Panc1 (cell line): ENCODE measurements at regions not wholly inside any gene's neighbourhood (a gene's known extent, or its start where the extent isn't known, plus 50 kb on each side); places are given as distances from the start of the nearest gene placed in this dataset.

Source experiments
- ATAC-seq: fragments of 200-7000 bp; cut with Tn5 transposase; 2 replicates; pipeline ENCODE4 v1.9.1; 2020; ENCODE audit warnings: mild to moderate bottlenecking, moderate library complexity
- BruUV-seq: library from RNA; stranded (reverse); fragments of 400-500 nt; replicated peaks from 2 replicates; lab custom pipeline; 2021; lab: Mats Ljungman, UMichigan
- CTCF ChIA-PET: fragments of 300-600 bp; sonication (Branson Sonifier 250); formaldehyde crosslinking; loops from one replicate; lab custom pipeline; 2022; ENCODE audit warnings: antibody characterized with exemption; lab: Charles Lee
- POLR2A ChIA-PET: fragments of 300-600 bp; sonication (Branson Sonifier 250); formaldehyde crosslinking; loops from one replicate; lab custom pipeline; 2022; ENCODE audit warnings: antibody characterized with exemption; lab: Charles Lee
- DNase-seq: peaks from one replicate; pipeline ENCODE4 v3.0.0-alpha.2; 2010; ENCODE audit warnings: low read depth, low spot score
- H3K27ac ChIP-seq: 2 replicates; pipeline ENCODE4 v1.5.1; 2011; ENCODE audit warnings: mild to moderate bottlenecking, low read length, inconsistent platforms
- H3K27me3 ChIP-seq: fragments of 200-500 bp; sonication (Bioruptor generic); 2 replicates; pipeline ENCODE4 v1.6.0; 2014; ENCODE audit warnings: low read length, inconsistent platforms; ENCODE audit not compliant: control insufficient read depth, insufficient read depth
- H3K36me3 ChIP-seq: fragments of 200-500 bp; sonication (Bioruptor generic); 2 replicates; pipeline ENCODE4 v1.5.1; 2014; ENCODE audit warnings: inconsistent platforms, mild to moderate bottlenecking, low read length, moderate library complexity; ENCODE audit not compliant: control insufficient read depth, insufficient read depth
- H3K4me1 ChIP-seq: 2 replicates; pipeline ENCODE4 v1.5.1; 2011; ENCODE audit warnings: inconsistent platforms, mild to moderate bottlenecking, low read length, moderate library complexity; ENCODE audit not compliant: control insufficient read depth, insufficient read depth
- H3K4me3 ChIP-seq, 2 experiments: 2 replicates each; pipeline ENCODE4 v1.5.1; 2011 to 2012; ENCODE audit warnings: low read depth in 2 of 2, low read length in 2 of 2, mild to moderate bottlenecking in 2 of 2, inconsistent platforms in 1 of 2, moderate library complexity in 1 of 2
- H3K9me3 ChIP-seq: fragments of 200-500 bp; sonication (Bioruptor generic); 2 replicates; pipeline ENCODE4 v1.5.1; 2014; ENCODE audit warnings: low read depth, mild to moderate bottlenecking, inconsistent platforms, low read length, moderate library complexity; ENCODE audit not compliant: control insufficient read depth, insufficient read depth
- CTCF ChIP-seq: fragments of 450-650 bp; IDR thresholded peaks from 2 replicates; pipeline ENCODE4 v1.5.1; 2017; ENCODE audit warnings: mild to moderate bottlenecking
- POLR2AphosphoS5 ChIP-seq: IDR thresholded peaks from 2 replicates; pipeline ENCODE4 v1.6.1; 2012; ENCODE audit warnings: mild to moderate bottlenecking, low read depth, low read length, moderate library complexity
- REST ChIP-seq, 2 experiments: IDR thresholded peaks; 2 replicates each; pipeline ENCODE4 v1.6.1; 2011 to 2012; ENCODE audit warnings: low read depth in 2 of 2, control low read depth in 1 of 2, low read length in 1 of 2, mild to moderate bottlenecking in 1 of 2, moderate library complexity in 1 of 2; ENCODE audit not compliant: insufficient read depth in 1 of 2
- SIN3A ChIP-seq: IDR thresholded peaks from 2 replicates; pipeline ENCODE4 v1.6.1; 2012; ENCODE audit warnings: low read depth, mild to moderate bottlenecking, low read length, moderate library complexity, borderline replicate concordance; ENCODE audit not compliant: insufficient read depth
- TCF7L2 ChIP-seq: IDR thresholded peaks from 2 replicates; pipeline ENCODE4 v1.6.1; 2011; ENCODE audit warnings: mild to moderate bottlenecking, low read depth, low read length, inconsistent platforms
- in situ Hi-C: cut with HindIII; loops from 2 replicates; pipeline ENCODE4 v1.10.0; 2016; ENCODE audit warnings: low sequenced_read_pairs, low pct_unique_long_range_greater_than_20kb
- intact Hi-C: fragments of 100-400 bp; cut with micrococcal nuclease; formaldehyde crosslinking; loops from one replicate; pipeline ENCODE4 v1.10.0; 2022; ENCODE audit not compliant: unreplicated experiment

- no peak for DNase-seq
- H3K27ac ChIP-seq, result no peak overlapping the region
- H3K27me3 ChIP-seq, result no peaks in the 10 kb centered on the region
- H3K4me3 ChIP-seq, result peak overlapping the region in 1 of 2 experiments; percentile 35; a peak in 1 of 4 replicates
- POLR2A ChIA-PET, result no interaction called here
- no TSS peak for BruUV-seq
- no peaks in the 10 kb centered on the region for H3K9me3 ChIP-seq
- H3K36me3 ChIP-seq, result no peaks in the 10 kb centered on the region
- no peak for TF ChIP-seq CTCF
- TF ChIP-seq REST (IDR thresholded peaks at IDR 0.05; ENCODE audit: insufficient read depth in 1 of 2, low read depth in 2 of 2, low read length in 1 of 2), result no peak
- no peak for TF ChIP-seq POLR2AphosphoS5
- no peak for TF ChIP-seq SIN3A
- TF ChIP-seq TCF7L2, result no peak
- no peak for ATAC-seq
- intact Hi-C loops (no loop called here), in situ Hi-C loops (no loop called here)
- peaks cover 3% of the 10 kb centered on the region; the same call in 1 of the 2 replicates for H3K4me1 ChIP-seq
- CTCF ChIA-PET, result no interaction called here
Measured at GRCh38 chr6:68039641-68040311, 595.3 kb upstream of the ADGRB3 start.

- BruUV-seq, result no TSS peak
- TF ChIP-seq REST (IDR thresholded peaks at IDR 0.05; ENCODE audit: insufficient read depth in 1 of 2, low read depth in 2 of 2, low read length in 1 of 2) (no peak), SIN3A (no peak), TCF7L2 (no peak), POLR2AphosphoS5 (no peak)
- in situ Hi-C loops, result no loop called here
- H3K4me1 ChIP-seq, result peaks cover 3% of the 10 kb centered on the region; the same call in 1 of the 2 replicates
- H3K36me3 ChIP-seq, result no peaks in the 10 kb centered on the region
- no peaks in the 10 kb centered on the region for H3K27me3 ChIP-seq
- H3K27ac ChIP-seq, result no peak overlapping the region
- H3K4me3 ChIP-seq, result no peak overlapping the region
- peak; percentile 51; the same call in 1 of the 2 replicates for ATAC-seq
- no peaks in the 10 kb centered on the region for H3K9me3 ChIP-seq
- ChIA-PET POLR2A (no interaction called here), CTCF (no interaction called here)
- intact Hi-C loops, result no loop called here
- DNase-seq, result no peak
Measured at GRCh38 chr6:68038815-68039408, 596.2 kb upstream of the ADGRB3 start.
